ENCODE measurements at regions not wholly inside any gene's neighbourhood (a gene's known extent, or its start where the extent isn't known, plus 50 kb on each side); places are given as distances from the start of the nearest gene placed in this dataset.

DNA sequence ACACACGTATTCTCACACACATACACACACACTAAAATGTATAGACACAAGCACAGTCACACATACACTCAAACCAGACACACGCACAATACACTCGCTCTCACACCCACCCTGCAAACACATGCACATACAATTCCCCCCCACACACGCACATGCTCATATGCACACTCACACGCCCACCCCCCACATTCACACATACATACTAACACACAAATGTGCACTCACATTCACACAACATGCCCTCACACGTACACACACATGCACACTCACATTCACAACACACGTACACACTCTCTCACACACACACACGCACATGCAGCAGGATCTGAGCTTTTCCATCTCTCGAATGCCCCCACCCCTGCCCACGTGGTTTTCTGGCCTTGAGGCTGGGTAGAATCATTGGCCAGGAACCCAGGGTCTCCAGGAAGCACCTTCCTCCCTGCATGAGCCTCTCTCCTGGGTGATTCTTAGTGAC is 589.7 kb downstream of the PTPRU start:
- Histone ChIP-seq H3K36me3 (ENCODE audit: control insufficient read depth, insufficient read depth, low read length) (no peaks in the 10 kb centered on the region), H3K27me3 (ENCODE audit: control insufficient read depth, insufficient read depth, low read length) (no peaks in the 10 kb centered on the region; the same call in 1 of the 2 replicates), H3K4me3 (ENCODE audit: low read depth, low read length) (no peak overlapping the region)
- ChIA-PET CTCF (no interaction called here), POLR2A (no interaction called here)
- DNase-seq (ENCODE audit: low read depth), result no peak
- TF ChIP-seq, protein P1, sequence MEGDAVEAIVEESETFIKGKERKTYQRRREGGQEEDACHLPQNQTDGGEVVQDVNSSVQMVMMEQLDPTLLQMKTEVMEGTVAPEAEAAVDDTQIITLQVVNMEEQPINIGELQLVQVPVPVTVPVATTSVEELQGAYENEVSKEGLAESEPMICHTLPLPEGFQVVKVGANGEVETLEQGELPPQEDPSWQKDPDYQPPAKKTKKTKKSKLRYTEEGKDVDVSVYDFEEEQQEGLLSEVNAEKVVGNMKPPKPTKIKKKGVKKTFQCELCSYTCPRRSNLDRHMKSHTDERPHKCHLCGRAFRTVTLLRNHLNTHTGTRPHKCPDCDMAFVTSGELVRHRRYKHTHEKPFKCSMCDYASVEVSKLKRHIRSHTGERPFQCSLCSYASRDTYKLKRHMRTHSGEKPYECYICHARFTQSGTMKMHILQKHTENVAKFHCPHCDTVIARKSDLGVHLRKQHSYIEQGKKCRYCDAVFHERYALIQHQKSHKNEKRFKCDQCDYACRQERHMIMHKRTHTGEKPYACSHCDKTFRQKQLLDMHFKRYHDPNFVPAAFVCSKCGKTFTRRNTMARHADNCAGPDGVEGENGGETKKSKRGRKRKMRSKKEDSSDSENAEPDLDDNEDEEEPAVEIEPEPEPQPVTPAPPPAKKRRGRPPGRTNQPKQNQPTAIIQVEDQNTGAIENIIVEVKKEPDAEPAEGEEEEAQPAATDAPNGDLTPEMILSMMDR (IDR thresholded peaks at IDR 0.05; ENCODE audit: insufficient read depth, low read depth, low read length), result no peak

DNA sequence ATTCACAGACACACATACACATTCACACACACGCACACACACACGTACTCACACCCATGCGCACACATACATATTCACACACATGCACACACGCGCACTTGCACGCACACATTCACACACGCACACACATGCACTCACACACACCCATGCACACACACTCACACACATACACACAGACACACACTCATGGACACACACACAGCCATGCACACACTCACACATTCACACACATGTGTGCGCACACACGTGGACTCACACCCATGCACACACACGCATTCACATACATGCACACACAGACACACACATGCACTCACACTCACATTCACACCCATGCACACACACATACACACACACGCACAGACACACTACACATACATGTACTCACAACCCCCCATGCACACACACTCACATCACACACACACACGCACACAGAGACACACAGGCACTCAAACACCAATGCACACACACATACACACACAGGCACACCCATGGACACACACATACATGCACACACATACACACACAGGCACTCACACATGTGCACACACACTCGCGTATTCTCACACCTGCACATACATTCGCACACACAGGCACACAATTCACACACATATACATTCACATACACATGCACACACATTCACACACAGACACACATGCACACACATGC is 589.1 kb downstream of the PTPRU start:
- H3K36me3 ChIP-seq (ENCODE audit: control insufficient read depth, insufficient read depth, low read length), result no peaks in the 10 kb centered on the region
- TF ChIP-seq, protein P1 (IDR thresholded peaks at IDR 0.05; ENCODE audit: insufficient read depth, low read depth, low read length), result no peak
- no peaks in the 10 kb centered on the region; the same call in 1 of the 2 replicates for H3K27me3 ChIP-seq (ENCODE audit: control insufficient read depth, insufficient read depth, low read length)
- no peak for DNase-seq (ENCODE audit: low read depth)
- POLR2A ChIA-PET, result no interaction called here
- H3K4me3 ChIP-seq (ENCODE audit: low read depth, low read length), result no peak overlapping the region
- CTCF ChIA-PET, result interaction anchor here (1.4 kb wide), 1 partner anchor 13 kb away, joined by 3 read pairs; no protein-coding TSS in a partner anchor

DNA sequence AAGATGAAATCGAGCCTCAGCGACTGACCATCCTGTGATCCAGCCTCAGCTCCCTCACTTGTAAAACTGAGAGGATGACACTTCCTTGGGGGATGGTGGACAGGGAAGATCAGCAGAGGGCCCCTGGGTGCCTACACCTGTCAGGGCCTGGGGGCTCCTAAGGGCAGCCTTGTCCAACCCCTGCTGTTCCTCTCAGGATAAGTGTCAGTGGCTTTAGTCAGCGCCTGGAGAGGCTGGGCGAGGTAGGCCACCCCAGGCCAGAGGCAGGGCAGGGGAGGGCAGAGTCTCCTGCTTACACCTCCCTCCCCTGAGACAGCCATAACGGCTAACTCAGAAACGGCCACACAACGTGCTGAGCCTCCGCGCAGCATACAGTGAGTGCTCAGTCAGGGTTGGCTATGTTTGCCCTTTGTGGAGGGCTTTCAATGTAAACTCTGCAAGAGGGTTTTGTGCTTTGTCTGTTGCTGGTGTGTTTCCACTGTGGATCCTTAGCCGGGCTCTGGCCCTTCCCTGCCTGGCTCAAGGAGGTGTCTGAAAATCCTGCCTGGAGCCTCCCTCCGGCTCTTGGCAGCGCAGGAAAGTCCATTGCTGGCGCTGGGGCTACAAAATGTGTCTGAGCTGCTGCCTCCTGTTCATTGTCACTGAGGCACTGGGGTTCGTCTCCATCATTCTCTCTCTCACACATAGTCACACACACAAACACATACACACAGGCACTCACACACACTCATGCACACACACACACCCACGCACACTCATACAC is 588.4 kb downstream of the PTPRU start:
- Histone ChIP-seq H3K4me3 (ENCODE audit: low read depth, low read length) (no peak overlapping the region), H3K27me3 (ENCODE audit: control insufficient read depth, insufficient read depth, low read length) (no peaks in the 10 kb centered on the region; the same call in 1 of the 2 replicates), H3K36me3 (ENCODE audit: control insufficient read depth, insufficient read depth, low read length) (no peaks in the 10 kb centered on the region)
- TF ChIP-seq, protein P1 (IDR thresholded peaks at IDR 0.05; ENCODE audit: insufficient read depth, low read depth, low read length), result no peak
- ChIA-PET POLR2A (no interaction called here), CTCF (interaction anchor here (1.4 kb wide), 1 partner anchor 14 kb away, joined by 3 read pairs; no protein-coding TSS in a partner anchor)
- no peak for DNase-seq (ENCODE audit: low read depth)

DNA sequence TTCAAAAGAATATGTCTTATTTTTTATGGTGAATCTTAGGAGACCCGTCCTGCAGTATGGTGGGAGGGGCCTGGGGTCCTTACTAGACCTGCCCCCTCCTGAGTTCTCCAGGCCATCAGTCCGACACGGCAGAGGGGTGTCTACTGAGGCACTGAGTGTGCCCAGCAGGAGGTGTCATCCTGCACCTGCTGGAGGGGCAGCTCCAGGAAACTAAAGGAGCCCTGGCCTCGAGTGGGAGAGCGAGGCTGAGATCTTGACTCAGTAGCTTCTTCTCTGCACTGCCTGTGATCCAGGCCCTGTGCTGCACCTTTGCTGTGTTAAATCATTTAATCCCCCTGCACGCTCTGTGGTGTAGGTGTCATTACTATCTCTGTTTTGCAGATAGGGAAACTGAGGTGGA is 587.7 kb downstream of the PTPRU start:
- TF ChIP-seq, protein P1 (IDR thresholded peaks at IDR 0.05; ENCODE audit: insufficient read depth, low read depth, low read length), result no peak
- ChIA-PET POLR2A (no interaction called here), CTCF (interaction anchor here (1.4 kb wide), 1 partner anchor 14 kb away, joined by 3 read pairs; no protein-coding TSS in a partner anchor)
- Histone ChIP-seq H3K36me3 (ENCODE audit: control insufficient read depth, insufficient read depth, low read length) (no peaks in the 10 kb centered on the region), H3K4me3 (ENCODE audit: low read depth, low read length) (no peak overlapping the region), H3K27me3 (ENCODE audit: control insufficient read depth, insufficient read depth, low read length) (no peaks in the 10 kb centered on the region)
- no peak for DNase-seq (ENCODE audit: low read depth)

DNA sequence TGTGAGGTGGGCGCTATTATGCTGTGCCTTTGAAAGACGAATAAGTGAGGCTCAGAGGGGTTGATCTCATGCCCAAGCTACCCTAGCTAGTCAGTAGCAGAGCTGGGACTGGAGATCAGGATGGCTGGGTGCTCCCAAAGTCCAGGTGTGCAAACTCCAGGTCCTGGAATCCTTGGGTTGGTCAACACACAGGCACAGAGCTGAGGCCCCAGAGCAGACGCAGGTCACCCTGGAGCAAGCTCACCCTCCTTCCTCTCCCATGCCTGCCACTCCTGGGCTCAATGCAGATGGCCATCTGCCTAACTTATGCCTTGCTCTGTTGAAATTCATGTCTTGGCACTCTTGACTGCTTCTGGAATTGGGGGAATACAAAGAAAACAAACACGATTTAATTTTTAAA is 587.2 kb downstream of the PTPRU start:
- TF ChIP-seq, protein P1 (IDR thresholded peaks at IDR 0.05; ENCODE audit: insufficient read depth, low read depth, low read length), result no peak

More for the DNA sequence above, 587.2 kb downstream of the PTPRU start:
- Histone ChIP-seq H3K36me3 (ENCODE audit: control insufficient read depth, insufficient read depth, low read length) (no peaks in the 10 kb centered on the region), H3K27me3 (ENCODE audit: control insufficient read depth, insufficient read depth, low read length) (no peaks in the 10 kb centered on the region), H3K4me3 (ENCODE audit: low read depth, low read length) (no peak overlapping the region)
- CTCF ChIA-PET, result interaction anchor here (1.0 to 1.3 kb wide), 2 partner anchors 31 to 120 kb away, joined by 3 to 4 read pairs; no protein-coding TSS in a partner anchor
- DNase-seq (ENCODE audit: low read depth), result no peak
- POLR2A ChIA-PET, result no interaction called here

Data from BJ (cell line).